IMR-90 (cell line): ENCODE measurements at regions not wholly inside any gene's neighbourhood (a gene's known extent, or its start where the extent isn't known, plus 50 kb on each side); places are given as distances from the start of the nearest gene placed in this dataset.

ENCODE experiments used
- ATAC-seq: fragments of 200-7000 bp; cut with Tn5 transposase; 2 replicates; pipeline ENCODE4 v1.9.1; 2020; ENCODE audit warnings: low read depth, mild to moderate bottlenecking, moderate library complexity
- BruUV-seq: library from RNA; stranded (reverse); fragments of 400-500 nt; replicated peaks from 2 replicates; lab custom pipeline; 2021; lab: Mats Ljungman, UMichigan
- CTCF ChIA-PET: fragments of 300-600 bp; formaldehyde crosslinking; extraction: SDS; loops from one replicate; lab custom pipeline; 2021; ENCODE audit warnings: antibody characterized with exemption; lab: Yijun Ruan, JAX
- POLR2A ChIA-PET: fragments of 300-600 bp; sonication (Branson Sonifier 250); formaldehyde crosslinking; loops from one replicate; lab custom pipeline; 2022; ENCODE audit warnings: antibody characterized with exemption; ENCODE audit not compliant: unreplicated experiment; lab: Charles Lee
- DNase-seq: peaks from one replicate; pipeline ENCODE4 v3.0.0; 2013
- H2AFZ ChIP-seq: replicated peaks from 2 replicates; pipeline ENCODE3; 2013; ENCODE audit warnings: low read length, mild to moderate bottlenecking; ENCODE audit not compliant: poor library complexity
- H2AK5ac ChIP-seq: 2 replicates; pipeline ENCODE4 v1.6.1; 2013; ENCODE audit warnings: low read depth, low read length, inconsistent platforms
- H2AK9ac ChIP-seq: replicated peaks from 2 replicates; pipeline ENCODE3; 2013; ENCODE audit warnings: mild to moderate bottlenecking, low read depth, low read length, moderate library complexity; ENCODE audit not compliant: poor library complexity
- H2BK120ac ChIP-seq: 2 replicates; pipeline ENCODE4 v1.6.1; 2013; ENCODE audit warnings: low read depth, low read length, inconsistent platforms
- H2BK15ac ChIP-seq: 3 replicates; pipeline ENCODE4 v1.6.1; 2013; ENCODE audit warnings: low read depth, low read length, inconsistent platforms
- H2BK20ac ChIP-seq: 2 replicates; pipeline ENCODE4 v1.6.1; 2013; ENCODE audit warnings: low read depth, mild to moderate bottlenecking, inconsistent platforms, low read length, moderate library complexity
- H2BK5ac ChIP-seq: 2 replicates; pipeline ENCODE4 v1.6.1; 2013; ENCODE audit warnings: mild to moderate bottlenecking, low read depth, low read length, inconsistent platforms; ENCODE audit not compliant: poor library complexity, severe bottlenecking
- H3K14ac ChIP-seq: replicated peaks from 2 replicates; pipeline ENCODE4 v1.6.1; 2013; ENCODE audit warnings: low read depth, low read length, inconsistent platforms
- H3K18ac ChIP-seq: 2 replicates; pipeline ENCODE4 v1.6.1; 2013; ENCODE audit warnings: low read depth, low read length, control low read depth
- H3K23ac ChIP-seq: 2 replicates; pipeline ENCODE4 v1.6.1; 2013; ENCODE audit warnings: low read depth, low read length, inconsistent platforms
- H3K27ac ChIP-seq: 2 replicates; pipeline ENCODE4 v1.5.1; 2013; ENCODE audit warnings: mild to moderate bottlenecking, control low read depth, low read length; ENCODE audit not compliant: insufficient read depth
- H3K27me3 ChIP-seq: 2 replicates; pipeline ENCODE4 v1.6.1; 2013; ENCODE audit warnings: low read length; ENCODE audit not compliant: control insufficient read depth, insufficient read depth
- H3K36me3 ChIP-seq: 2 replicates; pipeline ENCODE4 v1.6.1; 2013; ENCODE audit warnings: low read length, mixed read lengths; ENCODE audit not compliant: control insufficient read depth, insufficient read depth
- H3K4ac ChIP-seq: 2 replicates; pipeline ENCODE4 v1.6.1; 2013; ENCODE audit warnings: low read depth, low read length, inconsistent platforms
- H3K4me1 ChIP-seq: 2 replicates; pipeline ENCODE4 v1.6.1; 2013; ENCODE audit warnings: low read length, mixed read lengths; ENCODE audit not compliant: control insufficient read depth, insufficient read depth
- H3K4me2 ChIP-seq: 2 replicates; pipeline ENCODE4 v1.6.1; 2013; ENCODE audit warnings: low read depth, mild to moderate bottlenecking, control low read depth, low read length, moderate library complexity
- H3K4me3 ChIP-seq: 2 replicates; pipeline ENCODE4 v1.5.1; 2013; ENCODE audit warnings: low read depth, mild to moderate bottlenecking, control low read depth, low read length, moderate library complexity; ENCODE audit not compliant: insufficient read depth
- H3K56ac ChIP-seq: 2 replicates; pipeline ENCODE4 v1.6.1; 2013; ENCODE audit warnings: low read length, inconsistent platforms; ENCODE audit not compliant: insufficient read depth; ENCODE audit errors: extremely low read depth
- H3K79me1 ChIP-seq, 2 experiments: 2 replicates each; pipeline ENCODE4 v1.6.1; 2013; ENCODE audit warnings: low read length in 2 of 2, inconsistent platforms in 1 of 2, low read depth in 1 of 2
- H3K9ac ChIP-seq: 2 replicates; pipeline ENCODE4 v1.6.1; 2013; ENCODE audit warnings: low read depth, low read length, control low read depth
- H3K9me1 ChIP-seq: 2 replicates; pipeline ENCODE4 v1.6.1; 2013; ENCODE audit warnings: low read length, inconsistent platforms; ENCODE audit not compliant: insufficient read depth
- H3K9me3 ChIP-seq: 2 replicates; pipeline ENCODE4 v1.6.1; 2013; ENCODE audit warnings: low read length; ENCODE audit not compliant: control insufficient read depth, insufficient read depth
- H4K20me1 ChIP-seq: 2 replicates; pipeline ENCODE4 v1.6.1; 2013; ENCODE audit warnings: low read length, inconsistent platforms; ENCODE audit not compliant: insufficient read depth
- H4K5ac ChIP-seq: 2 replicates; pipeline ENCODE4 v1.6.1; 2013; ENCODE audit warnings: mild to moderate bottlenecking, low read depth, low read length, control low read depth
- H4K8ac ChIP-seq, 2 experiments: 2 replicates each; pipeline ENCODE4 v1.6.1; 2013; ENCODE audit warnings: low read depth in 2 of 2, low read length in 2 of 2, control low read depth in 1 of 2, inconsistent platforms in 1 of 2
- H4K91ac ChIP-seq: 2 replicates; pipeline ENCODE4 v1.6.1; 2013; ENCODE audit warnings: low read depth, low read length, inconsistent platforms; ENCODE audit not compliant: insufficient read depth
- BHLHE40 ChIP-seq: fragments of 150-350 bp; IDR thresholded peaks from 2 replicates; pipeline ENCODE4 v1.6.1; 2016; ENCODE audit warnings: mild to moderate bottlenecking, low read depth, low read length
- CEBPB ChIP-seq: IDR thresholded peaks from 2 replicates; pipeline ENCODE4 v1.6.1; 2012; ENCODE audit warnings: low read depth, low read length, improper control_type of control experiment
- CHD1 ChIP-seq: IDR thresholded peaks from 2 replicates; pipeline ENCODE4 v1.6.1; 2012; ENCODE audit warnings: low read depth, low read length, improper control_type of control experiment
- CTCF ChIP-seq: conservative IDR thresholded peaks from 2 replicates; pipeline ENCODE4 v1.5.1; 2012; ENCODE audit warnings: mild to moderate bottlenecking, low read depth, low read length, improper control_type of control experiment
- FOS ChIP-seq: fragments of 150-350 bp; IDR thresholded peaks from 2 replicates; pipeline ENCODE4 v1.6.1; 2016; ENCODE audit warnings: low read depth, low read length
- MAFK ChIP-seq: IDR thresholded peaks from 2 replicates; pipeline ENCODE4 v1.6.1; 2012; ENCODE audit warnings: low read depth, low read length, improper control_type of control experiment
- MAZ ChIP-seq: IDR thresholded peaks from 2 replicates; pipeline ENCODE4 v1.6.1; 2012; ENCODE audit warnings: low read depth, mild to moderate bottlenecking, low read length, improper control_type of control experiment, moderate library complexity, borderline replicate concordance
- MXI1 ChIP-seq: IDR thresholded peaks from 2 replicates; pipeline ENCODE4 v1.6.1; 2012; ENCODE audit warnings: low read depth, mild to moderate bottlenecking, low read length, moderate library complexity, borderline replicate concordance
- NFE2L2 ChIP-seq: fragments of 150-350 bp; IDR thresholded peaks from 2 replicates; pipeline ENCODE4 v1.6.1; 2016; ENCODE audit warnings: low read depth, mild to moderate bottlenecking, low read length
- POLR2A ChIP-seq: IDR thresholded peaks from 2 replicates; pipeline ENCODE4 v1.6.1; 2012; ENCODE audit warnings: mild to moderate bottlenecking, low read depth, low read length
- RAD21 ChIP-seq: IDR thresholded peaks from 2 replicates; pipeline ENCODE4 v1.6.1; 2012; ENCODE audit warnings: low read length, improper control_type of control experiment
- RCOR1 ChIP-seq: IDR thresholded peaks from 2 replicates; pipeline ENCODE4 v1.6.1; 2012; ENCODE audit warnings: mild to moderate bottlenecking, low read length, improper control_type of control experiment; ENCODE audit not compliant: insufficient replicate concordance
- RFX5 ChIP-seq: IDR thresholded peaks from 2 replicates; pipeline ENCODE4 v1.8.0; 2012; ENCODE audit warnings: low read depth, mild to moderate bottlenecking, low read length, moderate library complexity
- SMC3 ChIP-seq: fragments of 150-350 bp; IDR thresholded peaks from 2 replicates; pipeline ENCODE4 v1.6.1; 2016; ENCODE audit warnings: low read depth, mild to moderate bottlenecking, antibody characterized with exemption, low read length, moderate library complexity
- WGBS, 2 experiments: methylation state at CpG; one replicate each; pipeline versions ENCODE4 v1.1.5 to v1.1.7; 2013; ENCODE audit warnings: missing lambda C conversion rate in 2 of 2; ENCODE audit not compliant: insufficient read length in 1 of 2; ENCODE audit errors: extremely low coverage in 2 of 2; 5-methylcytosine and 5-hydroxymethylcytosine counted together
- dilution Hi-C: fragments of 300-500 bp; cut with HindIII; formaldehyde crosslinking; loops from one replicate; pipeline ENCODE4 v1.14.3; 2018; ENCODE audit warnings: low sequenced_read_pairs; ENCODE audit not compliant: unreplicated experiment
- in situ Hi-C: fragments of 300-500 bp; cut with MboI; formaldehyde crosslinking; loops from 3 replicates; pipeline ENCODE4 v1.14.3; 2019; ENCODE audit warnings: low sequenced_read_pairs, inconsistent platforms, mixed read lengths
- intact Hi-C: fragments of 100-400 bp; cut with micrococcal nuclease; formaldehyde crosslinking; loops from 2 replicates; pipeline ENCODE4 v1.10.0; 2022
- TF ChIP-seq, protein P1 (sequence below): fragments of 150-350 bp; IDR thresholded peaks from 2 replicates; pipeline ENCODE4 v1.6.1; 2017; ENCODE audit warnings: mild to moderate bottlenecking, antibody characterized with exemption, low read length, low read depth

DNA sequence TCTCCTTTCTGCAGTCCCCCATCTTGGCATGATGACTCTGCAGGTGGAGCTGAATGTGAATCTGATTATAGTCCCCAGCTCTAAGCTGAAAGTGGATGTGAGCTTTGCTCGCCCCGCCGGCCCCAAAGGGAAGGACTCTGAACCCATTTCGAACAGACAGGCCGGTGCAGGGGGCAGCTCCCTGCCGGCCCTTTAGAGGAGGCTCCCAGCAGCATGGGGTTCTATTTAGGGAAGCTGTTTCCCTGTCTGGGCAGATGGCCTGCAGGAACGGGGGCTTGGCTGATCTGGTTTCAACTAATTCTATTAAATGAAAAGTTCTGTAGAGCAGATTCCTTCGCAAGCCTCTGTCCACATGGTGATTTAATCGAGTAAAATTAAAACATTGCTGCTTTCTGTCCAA lies 104.8 kb upstream of the MSX1 start:
- Histone ChIP-seq H3K9me3 (no peaks in the 10 kb centered on the region), H2AK9ac (no peak overlapping the region), H4K5ac (no peak overlapping the region), H3K27me3 (peaks cover 27% of the 10 kb centered on the region; the same call in 1 of the 2 replicates), H3K18ac (no peak overlapping the region), H3K4ac (no peak overlapping the region), H3K79me1 (no peaks in the 10 kb centered on the region), H2BK120ac (no peak overlapping the region), H2AK5ac (no peak overlapping the region), H3K23ac (no peak overlapping the region), H3K56ac (no peak overlapping the region), H2BK15ac (no peak overlapping the region), H3K4me3 (no peak overlapping the region), H3K14ac (no peak overlapping the region), H2BK5ac (no peak overlapping the region), H2AFZ (no peak overlapping the region), H3K36me3 (no peaks in the 10 kb centered on the region), H2BK20ac (no peak overlapping the region), H4K8ac (no peak overlapping the region), H3K9me1 (no peaks in the 10 kb centered on the region), H3K9ac (no peak overlapping the region), H3K4me2 (no peak overlapping the region), H3K4me1 (no peaks in the 10 kb centered on the region), H3K27ac (no peak overlapping the region), H4K20me1 (no peaks in the 10 kb centered on the region), H4K91ac (no peak overlapping the region)
- dilution Hi-C loops (no loop called here), intact Hi-C loops (no loop called here), in situ Hi-C loops (no loop called here)
- BruUV-seq: no TSS peak
- POLR2A ChIA-PET: no interaction called here
- no peak for ATAC-seq
- no peak for DNase-seq
- WGBS, 2 experiments: 36% methylated on average over 4 of the region's 9 CpGs; no CpG with 5 or more reads in 1 of the 2 experiments
- TF ChIP-seq RFX5: no peak
- no peak for TF ChIP-seq RAD21
- no peak for TF ChIP-seq CHD1
- TF ChIP-seq SMC3: no peak
- TF ChIP-seq BHLHE40: no peak
- TF ChIP-seq RCOR1: no peak
- TF ChIP-seq MAFK: no peak
- no peak for TF ChIP-seq NFE2L2
- no peak for TF ChIP-seq CEBPB
- no peak for TF ChIP-seq FOS
- no peak for TF ChIP-seq POLR2A
- TF ChIP-seq, protein P1, sequence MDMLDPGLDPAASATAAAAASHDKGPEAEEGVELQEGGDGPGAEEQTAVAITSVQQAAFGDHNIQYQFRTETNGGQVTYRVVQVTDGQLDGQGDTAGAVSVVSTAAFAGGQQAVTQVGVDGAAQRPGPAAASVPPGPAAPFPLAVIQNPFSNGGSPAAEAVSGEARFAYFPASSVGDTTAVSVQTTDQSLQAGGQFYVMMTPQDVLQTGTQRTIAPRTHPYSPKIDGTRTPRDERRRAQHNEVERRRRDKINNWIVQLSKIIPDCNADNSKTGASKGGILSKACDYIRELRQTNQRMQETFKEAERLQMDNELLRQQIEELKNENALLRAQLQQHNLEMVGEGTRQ: no peak
- no peak for TF ChIP-seq MAZ
- no peak for TF ChIP-seq MXI1
- TF ChIP-seq CTCF: no peak
- CTCF ChIA-PET: no interaction called here
